ENCODE measurements at regions not wholly inside any gene's neighbourhood (a gene's known extent, or its start where the extent isn't known, plus 50 kb on each side); places are given as distances from the start of the nearest gene placed in this dataset.

GRCh38 chr4:20391912-20392311, 140.2 kb downstream of the SLIT2 start:
- Histone ChIP-seq H3K14ac (replicated peaks; ENCODE audit: low read depth, low read length) (no peak overlapping the region), H4K20me1 (ENCODE audit: insufficient read depth, low read length) (no peaks in the 10 kb centered on the region), H3K9ac (ENCODE audit: low read depth, low read length) (no peak overlapping the region), H3K18ac (ENCODE audit: low read depth, low read length) (no peak overlapping the region), H2AK5ac (ENCODE audit: low read depth, low read length) (no peak overlapping the region), H3K9me1 (ENCODE audit: insufficient read depth, low read length) (no peaks in the 10 kb centered on the region), H3K27me3 (ENCODE audit: control insufficient read depth, insufficient read depth, low read length) (no peaks in the 10 kb centered on the region), H2BK20ac (ENCODE audit: low read depth, low read length) (no peak overlapping the region), H3K4ac (ENCODE audit: low read depth, low read length) (no peak overlapping the region), H2BK15ac (ENCODE audit: low read depth, low read length) (no peak overlapping the region), H3K56ac (ENCODE audit: extremely low read depth, insufficient read depth, low read length) (no peak overlapping the region), H3K4me1 (ENCODE audit: control insufficient read depth, insufficient read depth, low read length) (no peaks in the 10 kb centered on the region), H3K9me3 (ENCODE audit: control insufficient read depth, insufficient read depth, low read length) (no peaks in the 10 kb centered on the region), H2AFZ (replicated peaks; ENCODE audit: low read length, poor library complexity) (no peak overlapping the region), H4K91ac (ENCODE audit: insufficient read depth, low read depth, low read length) (no peak overlapping the region), H3K4me2 (ENCODE audit: low read depth, low read length) (no peak overlapping the region), H3K36me3 (ENCODE audit: control insufficient read depth, insufficient read depth, low read length) (no peaks in the 10 kb centered on the region), H3K23ac (ENCODE audit: low read depth, low read length) (no peak overlapping the region), H2BK120ac (ENCODE audit: low read depth, low read length) (no peak overlapping the region), H3K27ac (ENCODE audit: insufficient read depth, low read length) (no peak overlapping the region), H3K79me1 (ENCODE audit: low read depth in 1 of 2, low read length in 2 of 2) (no peaks in the 10 kb centered on the region), H4K8ac (ENCODE audit: low read depth in 2 of 2, low read length in 2 of 2) (no peak overlapping the region), H2AK9ac (replicated peaks; ENCODE audit: low read depth, low read length, poor library complexity) (no peak overlapping the region), H2BK5ac (ENCODE audit: low read depth, low read length, poor library complexity, severe bottlenecking) (no peak overlapping the region), H3K4me3 (ENCODE audit: insufficient read depth, low read depth, low read length) (no peak overlapping the region), H4K5ac (ENCODE audit: low read depth, low read length) (no peak overlapping the region)
- intact Hi-C loops (cut with micrococcal nuclease) (no loop called here), in situ Hi-C loops (cut with MboI; ENCODE audit: low sequenced_read_pairs) (no loop called here), dilution Hi-C loops (cut with HindIII; ENCODE audit: low sequenced_read_pairs, unreplicated experiment) (no loop called here)
- no CpG with 5 or more reads among the region's 5 CpGs for WGBS, 2 experiments (ENCODE audit: extremely low coverage in 2 of 2, insufficient read length in 1 of 2)
- DNase-seq: no peak
- BruUV-seq (replicated peaks): no TSS peak
- no peak for TF ChIP-seq MAFK (IDR thresholded peaks at IDR 0.05; ENCODE audit: low read depth, low read length)
- TF ChIP-seq NFE2L2 (IDR thresholded peaks at IDR 0.05; ENCODE audit: low read depth, low read length): no peak
- no peak for TF ChIP-seq BHLHE40 (IDR thresholded peaks at IDR 0.05; ENCODE audit: low read depth, low read length)
- no peak for TF ChIP-seq RFX5 (IDR thresholded peaks at IDR 0.05; ENCODE audit: low read depth, low read length)
- no peak for TF ChIP-seq CEBPB (IDR thresholded peaks at IDR 0.05; ENCODE audit: low read depth, low read length)
- TF ChIP-seq MXI1 (IDR thresholded peaks at IDR 0.05; ENCODE audit: borderline replicate concordance, low read depth, low read length): no peak
- ATAC-seq (ENCODE audit: low read depth): no peak
- CTCF ChIA-PET: no interaction called here
- POLR2A ChIA-PET (ENCODE audit: unreplicated experiment): no interaction called here
